ENCODE measurements at regions not wholly inside any gene's neighbourhood (a gene's known extent, or its start where the extent isn't known, plus 50 kb on each side); places are given as distances from the start of the nearest gene placed in this dataset.

- Histone ChIP-seq H2BK5ac (ENCODE audit: low read depth, low read length, poor library complexity, severe bottlenecking) (no peak overlapping the region), H3K4ac (ENCODE audit: low read depth, low read length) (no peak overlapping the region), H4K20me1 (ENCODE audit: insufficient read depth, low read length) (no peaks in the 10 kb centered on the region), H3K36me3 (ENCODE audit: control insufficient read depth, insufficient read depth, low read length) (no peaks in the 10 kb centered on the region), H3K9me3 (ENCODE audit: control insufficient read depth, insufficient read depth, low read length) (no peaks in the 10 kb centered on the region), H3K79me1 (ENCODE audit: low read depth in 1 of 2, low read length in 2 of 2) (no peaks in the 10 kb centered on the region), H2AK5ac (ENCODE audit: low read depth, low read length) (no peak overlapping the region), H2AFZ (replicated peaks; ENCODE audit: low read length, poor library complexity) (no peak overlapping the region), H3K4me3 (ENCODE audit: insufficient read depth, low read depth, low read length) (no peak overlapping the region), H3K56ac (ENCODE audit: extremely low read depth, insufficient read depth, low read length) (no peak overlapping the region), H3K27ac (ENCODE audit: insufficient read depth, low read length) (no peak overlapping the region), H3K9ac (ENCODE audit: low read depth, low read length) (no peak overlapping the region), H4K5ac (ENCODE audit: low read depth, low read length) (no peak overlapping the region), H2BK15ac (ENCODE audit: low read depth, low read length) (no peak overlapping the region), H3K9me1 (ENCODE audit: insufficient read depth, low read length) (peaks cover 12% of the 10 kb centered on the region), H3K27me3 (ENCODE audit: control insufficient read depth, insufficient read depth, low read length) (no peaks in the 10 kb centered on the region; the same call in 1 of the 2 replicates), H3K14ac (replicated peaks; ENCODE audit: low read depth, low read length) (no peak overlapping the region), H2BK120ac (ENCODE audit: low read depth, low read length) (no peak overlapping the region), H3K4me2 (ENCODE audit: low read depth, low read length) (no peak overlapping the region), H4K91ac (ENCODE audit: insufficient read depth, low read depth, low read length) (no peak overlapping the region), H3K4me1 (ENCODE audit: control insufficient read depth, insufficient read depth, low read length) (no peaks in the 10 kb centered on the region), H3K23ac (ENCODE audit: low read depth, low read length) (no peak overlapping the region), H2AK9ac (replicated peaks; ENCODE audit: low read depth, low read length, poor library complexity) (no peak overlapping the region), H4K8ac (ENCODE audit: low read depth in 2 of 2, low read length in 2 of 2) (no peak overlapping the region), H3K18ac (ENCODE audit: low read depth, low read length) (no peak overlapping the region), H2BK20ac (ENCODE audit: low read depth, low read length) (no peak overlapping the region)
- ATAC-seq (ENCODE audit: low read depth) (no peak), DNase-seq (no peak)
- intact Hi-C loops (cut with micrococcal nuclease) (loop anchor here (5.0 kb wide), 2 partner anchors 124 to 269 kb away; partner anchors contain the start of gene RTL6), dilution Hi-C loops (cut with HindIII; ENCODE audit: low sequenced_read_pairs, unreplicated experiment) (no loop called here), in situ Hi-C loops (cut with MboI; ENCODE audit: low sequenced_read_pairs) (loop anchor here (5.0 to 10.0 kb wide), 2 partner anchors 306 to 534 kb away; partner anchors contain the start of gene SHISAL1)
- no TSS peak for BruUV-seq (replicated peaks)
- 64% methylated on average over 4 of the region's 13 CpGs; no CpG with 5 or more reads in 1 of the 2 experiments for WGBS, 2 experiments (ENCODE audit: extremely low coverage in 2 of 2, insufficient read length in 1 of 2)
- POLR2A ChIA-PET (ENCODE audit: unreplicated experiment), result no interaction called here
- CTCF ChIA-PET, result no interaction called here
- TF ChIP-seq CEBPB (IDR thresholded peaks at IDR 0.05; ENCODE audit: low read depth, low read length) (no peak), BHLHE40 (IDR thresholded peaks at IDR 0.05; ENCODE audit: low read depth, low read length) (no peak), MXI1 (IDR thresholded peaks at IDR 0.05; ENCODE audit: borderline replicate concordance, low read depth, low read length) (no peak), CHD1 (IDR thresholded peaks at IDR 0.05; ENCODE audit: low read depth, low read length) (no peak), USF2 (IDR thresholded peaks at IDR 0.05; ENCODE audit: low read depth, low read length) (no peak), RAD21 (IDR thresholded peaks at IDR 0.05; ENCODE audit: low read length) (no peak), FOS (IDR thresholded peaks at IDR 0.05; ENCODE audit: low read depth, low read length) (no peak), RCOR1 (IDR thresholded peaks at IDR 0.05; ENCODE audit: insufficient replicate concordance, low read length) (no peak), SMC3 (IDR thresholded peaks at IDR 0.05; ENCODE audit: low read depth, low read length) (no peak), MAFK (IDR thresholded peaks at IDR 0.05; ENCODE audit: low read depth, low read length) (no peak), POLR2A (IDR thresholded peaks at IDR 0.05; ENCODE audit: low read depth, low read length) (no peak), MAZ (IDR thresholded peaks at IDR 0.05; ENCODE audit: borderline replicate concordance, low read depth, low read length) (no peak), CTCF (conservative IDR thresholded peaks at IDR 0.05; ENCODE audit: low read depth, low read length) (no peak), NFE2L2 (IDR thresholded peaks at IDR 0.05; ENCODE audit: low read depth, low read length) (no peak), RFX5 (IDR thresholded peaks at IDR 0.05; ENCODE audit: low read depth, low read length) (no peak)
- TF ChIP-seq, protein P1, sequence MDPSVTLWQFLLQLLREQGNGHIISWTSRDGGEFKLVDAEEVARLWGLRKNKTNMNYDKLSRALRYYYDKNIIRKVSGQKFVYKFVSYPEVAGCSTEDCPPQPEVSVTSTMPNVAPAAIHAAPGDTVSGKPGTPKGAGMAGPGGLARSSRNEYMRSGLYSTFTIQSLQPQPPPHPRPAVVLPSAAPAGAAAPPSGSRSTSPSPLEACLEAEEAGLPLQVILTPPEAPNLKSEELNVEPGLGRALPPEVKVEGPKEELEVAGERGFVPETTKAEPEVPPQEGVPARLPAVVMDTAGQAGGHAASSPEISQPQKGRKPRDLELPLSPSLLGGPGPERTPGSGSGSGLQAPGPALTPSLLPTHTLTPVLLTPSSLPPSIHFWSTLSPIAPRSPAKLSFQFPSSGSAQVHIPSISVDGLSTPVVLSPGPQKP (IDR thresholded peaks at IDR 0.05; ENCODE audit: borderline replicate concordance, low read depth, low read length), result no peak
These were observed 81.2 kb upstream of the PRR5 start for GRCh38 chr22:44620841-44621257.
